Daoy (cell line): ENCODE measurements at regions not wholly inside any gene's neighbourhood (a gene's known extent, or its start where the extent isn't known, plus 50 kb on each side); places are given as distances from the start of the nearest gene placed in this dataset.

Experiments used
- DNase-seq: peaks from one replicate; pipeline ENCODE4 v3.0.0-alpha.2; 2015; ENCODE audit warnings: low read depth

GRCh38 chr14:98288825-98289224 lies 983.2 kb downstream of the BCL11B start:
- no peak for DNase-seq

- peak; percentile 74 for DNase-seq
Measured at GRCh38 chr14:98290596-98290995, 981.4 kb downstream of the BCL11B start.

DNA sequence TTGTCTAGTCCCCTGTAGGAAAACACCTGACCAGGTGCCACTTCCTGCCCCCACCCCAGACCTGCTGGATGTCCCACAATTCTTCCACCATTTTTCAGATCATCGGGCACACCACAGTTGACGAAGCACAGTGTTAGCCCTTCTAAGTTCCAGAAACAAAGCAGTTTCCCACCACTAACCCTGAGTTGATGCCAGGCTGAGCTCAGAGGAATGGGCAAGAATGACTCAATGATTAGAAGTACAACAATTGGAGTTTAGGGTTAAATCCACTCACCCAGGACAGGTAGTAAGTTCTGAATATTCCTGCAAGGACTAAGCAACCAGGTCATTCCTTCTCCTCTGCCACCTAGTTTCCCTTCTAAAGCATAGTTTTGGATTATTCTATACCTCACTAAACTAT lies 979.8 kb downstream of the BCL11B start:
- no peak for DNase-seq

- no peak for DNase-seq
Measured at GRCh38 chr14:98293576-98293975, 978.4 kb downstream of the BCL11B start.

- no peak for DNase-seq
Measured at GRCh38 chr14:98296895-98297294, 975.1 kb downstream of the BCL11B start.

DNA sequence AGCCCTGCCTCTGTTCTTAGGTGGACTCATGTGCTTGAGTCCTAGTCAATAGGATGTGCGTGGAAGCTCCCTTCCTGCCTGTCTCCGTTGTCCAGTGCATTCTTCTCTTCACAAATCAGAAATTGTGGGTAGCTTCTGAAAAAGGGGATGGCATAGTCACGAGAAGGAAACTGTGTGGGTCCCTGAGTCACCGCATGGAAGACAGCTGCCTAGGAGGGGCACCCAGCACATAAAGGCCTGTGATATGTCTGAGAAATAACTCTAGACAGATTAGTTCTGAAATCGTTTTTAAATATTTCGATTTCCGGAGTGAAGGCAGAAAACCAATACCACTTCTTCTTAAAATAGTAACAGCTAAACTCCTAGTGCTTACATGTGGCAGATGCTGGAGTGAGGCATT lies 974.4 kb downstream of the BCL11B start:
- DNase-seq, result no peak

GRCh38 chr14:98298481-98299244 lies 973.3 kb downstream of the BCL11B start:
- DNase-seq, result no peak

- no peak for DNase-seq
Measured at GRCh38 chr14:98301681-98302080, 970.3 kb downstream of the BCL11B start.

DNA sequence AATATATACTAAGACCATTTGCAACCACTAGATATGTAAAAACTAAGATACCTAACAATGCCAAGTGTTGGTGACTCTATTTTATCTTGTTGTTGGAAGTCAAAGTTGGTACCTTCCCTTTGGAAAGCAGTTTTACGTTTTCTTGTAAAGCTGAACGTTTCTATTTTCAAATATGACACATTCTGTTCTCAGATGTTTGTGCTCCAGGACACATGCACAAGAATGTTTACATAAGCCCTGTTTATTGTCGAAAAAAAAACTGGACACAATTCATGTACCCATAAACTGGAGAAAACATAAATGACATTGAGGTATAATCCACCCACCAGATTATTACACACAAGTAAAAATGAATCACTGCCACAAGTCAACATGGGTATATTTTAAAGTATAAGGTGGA lies 967.4 kb downstream of the BCL11B start:
- no peak for DNase-seq

DNA sequence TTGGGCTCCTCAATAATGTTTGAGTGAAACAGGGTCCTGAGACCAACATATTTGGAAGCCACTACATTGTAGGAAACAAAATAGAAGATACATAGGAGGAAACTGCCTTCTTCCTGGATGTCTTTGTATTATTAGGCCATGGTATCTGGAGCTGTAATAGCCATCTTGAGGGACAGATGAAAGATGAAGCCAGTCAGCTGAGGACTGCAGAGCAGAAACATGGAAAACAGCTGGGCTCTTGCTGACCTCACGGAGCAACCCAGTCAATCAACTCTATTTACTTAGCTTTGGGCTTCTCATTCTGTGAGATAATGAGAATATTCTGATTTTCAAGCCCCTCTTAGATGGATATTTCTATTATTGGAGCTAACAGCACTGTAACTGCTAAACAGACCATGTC lies 962.4 kb downstream of the BCL11B start:
- DNase-seq, result no peak

GRCh38 chr14:98312006-98312405 lies 960.0 kb downstream of the BCL11B start:
- DNase-seq, result no peak

DNA sequence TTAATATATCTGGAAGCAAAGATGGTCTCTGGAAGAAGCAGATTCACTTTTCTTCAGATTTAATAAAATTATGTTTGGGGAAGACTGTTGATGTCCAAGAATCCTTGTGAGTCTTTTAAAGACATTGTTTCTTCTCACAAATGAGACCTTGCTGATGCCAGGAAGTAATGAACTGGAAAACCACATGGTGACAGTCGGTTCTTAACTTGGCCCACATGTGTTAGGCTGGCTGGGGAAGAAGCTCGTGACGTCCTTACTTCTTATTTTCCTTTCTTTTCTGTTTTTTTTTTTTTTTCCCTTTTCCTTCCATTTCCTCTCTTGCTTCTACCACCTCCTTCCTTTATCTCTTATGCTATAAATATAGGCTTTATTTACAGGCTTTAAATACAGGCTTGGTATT lies 950.2 kb downstream of the BCL11B start:
- no peak for DNase-seq

DNA sequence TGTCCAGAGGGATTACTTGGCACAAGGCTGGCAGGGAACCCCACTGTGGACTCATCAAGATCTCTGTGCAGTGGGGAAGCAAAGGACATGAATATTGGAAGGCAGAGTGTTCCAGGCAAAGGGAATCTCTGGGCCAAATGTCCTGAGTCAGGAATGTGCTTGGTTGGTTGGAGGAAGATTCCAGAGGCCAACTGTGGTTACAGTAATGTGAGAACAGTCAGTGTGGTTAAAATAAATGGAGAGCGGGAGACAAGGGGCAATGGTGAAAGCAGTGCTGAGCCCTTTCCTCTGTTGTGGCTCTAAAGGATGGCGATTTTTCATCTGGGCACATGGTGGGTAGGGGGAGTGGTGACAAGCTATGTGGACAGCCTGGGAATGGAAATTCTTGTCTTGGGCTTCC lies 948.2 kb downstream of the BCL11B start:
- DNase-seq, result peak; percentile 26

DNA sequence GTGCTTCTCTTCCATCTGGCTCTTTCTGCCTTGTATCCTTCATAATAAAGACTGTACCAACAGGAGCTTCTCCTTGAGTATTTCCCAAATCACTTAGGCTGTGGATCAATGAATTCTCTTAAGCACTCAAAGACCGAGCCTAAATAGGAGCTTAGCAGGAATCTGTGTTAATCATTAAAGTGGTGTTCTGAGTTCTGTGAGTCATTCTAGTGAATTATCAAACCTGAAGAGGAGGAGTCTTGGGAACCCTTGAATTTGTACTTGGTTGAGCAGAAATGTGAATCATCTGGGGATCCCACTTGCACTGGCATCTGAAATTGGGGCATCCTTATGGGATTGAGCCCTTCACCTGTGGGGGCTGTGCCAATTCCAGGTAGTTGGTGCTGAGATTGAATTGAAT lies 946.2 kb downstream of the BCL11B start:
- no peak for DNase-seq

DNA sequence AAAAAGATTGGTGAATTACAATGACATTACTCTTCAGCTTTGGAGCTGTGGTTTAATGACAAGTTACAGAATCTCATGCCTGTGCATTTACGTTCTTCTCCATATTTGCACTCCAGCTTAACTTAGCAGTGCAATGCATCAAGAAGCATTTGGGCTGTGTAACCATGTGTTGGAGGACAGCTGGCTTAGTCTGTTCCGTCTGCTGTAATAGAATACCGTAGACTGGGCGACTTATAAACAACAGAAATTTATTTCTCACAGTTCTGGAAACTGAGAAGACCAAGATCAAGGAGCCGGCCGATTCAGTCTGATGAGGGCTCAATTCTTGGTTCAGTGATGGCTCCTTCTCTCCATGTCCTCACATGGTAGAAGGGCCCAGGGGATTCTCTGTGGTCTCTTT lies 943.5 kb downstream of the BCL11B start:
- no peak for DNase-seq

DNA sequence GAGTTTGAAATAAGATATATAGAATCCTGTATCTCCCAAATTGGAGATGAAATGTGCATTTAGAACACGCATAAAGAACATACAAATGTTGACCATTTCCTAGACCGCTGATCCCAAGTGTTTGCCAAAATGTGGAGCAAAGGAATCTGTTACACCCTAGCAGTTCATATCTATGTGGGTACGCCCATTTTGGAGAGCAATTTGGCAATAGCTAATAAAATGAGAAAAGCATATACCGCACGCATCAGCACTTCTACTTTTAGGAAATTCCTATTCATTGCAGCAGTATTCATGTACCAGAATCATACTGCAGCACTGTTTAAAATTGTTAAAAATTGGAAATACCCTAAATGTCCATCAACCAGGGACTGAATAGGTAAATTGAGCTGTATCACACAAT lies 937.8 kb downstream of the BCL11B start:
- DNase-seq, result no peak

DNA sequence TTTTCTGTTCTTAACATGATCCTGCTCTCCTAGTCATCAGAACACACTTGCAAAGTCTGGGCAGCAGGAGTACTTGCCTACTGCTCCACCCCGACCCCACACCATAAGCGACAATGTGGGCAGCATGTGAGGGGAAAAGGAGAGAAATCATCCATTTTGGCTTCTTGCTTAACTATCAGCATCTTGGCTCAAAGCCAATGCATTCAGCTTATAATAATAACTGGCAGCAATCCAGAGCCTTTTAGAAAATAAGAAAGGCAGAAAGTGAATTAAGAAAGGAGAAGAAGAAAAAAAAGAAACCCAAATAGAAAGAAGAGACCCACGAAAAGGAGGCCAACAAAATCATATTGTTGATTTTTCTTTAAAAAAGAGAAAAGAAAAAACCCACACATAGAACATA lies 930.8 kb downstream of the BCL11B start:
- no peak for DNase-seq

GRCh38 chr14:98345161-98345560 lies 926.8 kb downstream of the BCL11B start:
- peak; percentile 34 for DNase-seq

- DNase-seq, result no peak
Measured at GRCh38 chr14:98347686-98348085, 924.3 kb downstream of the BCL11B start.

- DNase-seq, result no peak
Measured at GRCh38 chr14:98348505-98348904, 923.5 kb downstream of the BCL11B start.

- no peak for DNase-seq
Measured at GRCh38 chr14:98350213-98350612, 921.8 kb downstream of the BCL11B start.

- DNase-seq, result no peak
Measured at GRCh38 chr14:98364961-98365360, 907.0 kb downstream of the BCL11B start.

GRCh38 chr14:98366429-98366828 lies 905.6 kb downstream of the BCL11B start:
- no peak for DNase-seq

GRCh38 chr14:98368221-98368620 lies 903.8 kb downstream of the BCL11B start:
- DNase-seq, result no peak
